NB4 (cell line): ENCODE measurements at regions not wholly inside any gene's neighbourhood (a gene's known extent, or its start where the extent isn't known, plus 50 kb on each side); places are given as distances from the start of the nearest gene placed in this dataset.

ENCODE experiments used
- DNase-seq: peaks from one replicate; pipeline ENCODE4 v3.0.0; 2010; ENCODE audit warnings: low read depth
- H3K4me3 ChIP-seq: one replicate; pipeline ENCODE4 v1.5.1; 2011; ENCODE audit warnings: mild to moderate bottlenecking, low read depth, low read length, moderate library complexity
- CTCF ChIP-seq: IDR thresholded peaks from one replicate; pipeline ENCODE4 v1.5.1; 2012; ENCODE audit warnings: low read depth, low read length
- MAX ChIP-seq: IDR thresholded peaks from 2 replicates; pipeline ENCODE4 v1.6.1; 2011; ENCODE audit warnings: low read depth, low read length
- MYC ChIP-seq: IDR thresholded peaks from 2 replicates; pipeline ENCODE4 v1.6.1; 2011; ENCODE audit warnings: low read depth, low read length
- POLR2A ChIP-seq: IDR thresholded peaks from 2 replicates; pipeline ENCODE4 v1.6.1; 2011; ENCODE audit warnings: mild to moderate bottlenecking; ENCODE audit not compliant: insufficient read length; ENCODE audit errors: extremely low read depth

GRCh38 chr9:31251386-31251785 is 1133.1 kb upstream of the ACO1 start:
- no peak overlapping the region for H3K4me3 ChIP-seq
- TF ChIP-seq MAX: no peak
- TF ChIP-seq CTCF: no peak
- TF ChIP-seq POLR2A: no peak
- TF ChIP-seq MYC: no peak
- no peak for DNase-seq

GRCh38 chr9:31253800-31254762 is 1130.4 kb upstream of the ACO1 start:
- H3K4me3 ChIP-seq: no peak overlapping the region
- no peak for TF ChIP-seq MAX
- TF ChIP-seq POLR2A: no peak
- no peak for TF ChIP-seq MYC
- TF ChIP-seq CTCF: no peak
- no peak for DNase-seq

- no peak overlapping the region for H3K4me3 ChIP-seq
- DNase-seq: no peak
- TF ChIP-seq MAX (no peak), MYC (no peak), CTCF (no peak)
Measured at GRCh38 chr9:31255211-31255610, 1129.2 kb upstream of the ACO1 start.

GRCh38 chr9:31259824-31260223 is 1124.6 kb upstream of the ACO1 start:
- DNase-seq: no peak
- H3K4me3 ChIP-seq: no peak overlapping the region
- TF ChIP-seq CTCF: no peak
- no peak for TF ChIP-seq MAX
- TF ChIP-seq POLR2A: no peak
- TF ChIP-seq MYC: no peak

- TF ChIP-seq MAX: no peak
- no peak for TF ChIP-seq POLR2A
- TF ChIP-seq CTCF: no peak
- no peak for TF ChIP-seq MYC
- no peak overlapping the region for H3K4me3 ChIP-seq
- no peak for DNase-seq
Measured at GRCh38 chr9:31272456-31273295, 1111.8 kb upstream of the ACO1 start.
